Lower leg skin (tissue), 4 donors: ENCODE measurements at regions not wholly inside any gene's neighbourhood (a gene's known extent, or its start where the extent isn't known, plus 50 kb on each side); places are given as distances from the start of the nearest gene placed in this dataset.

ENCODE experiments used
- DNase-seq, 2 donors: peaks; one replicate each; pipeline ENCODE4 v3.0.0-alpha.2; 2019; ENCODE audit warnings: low spot score in 2 of 2
- H3K4me3 ChIP-seq: fragments of 200-600 bp; sonication (generic); 2 replicates; pipeline ENCODE4 v1.5.1; 2017; ENCODE audit warnings: mild to moderate bottlenecking, low read depth; ENCODE audit not compliant: poor library complexity, severe bottlenecking
- CTCF ChIP-seq, 3 donors: fragments of 450-650 bp; IDR thresholded peaks; one replicate each; pipeline ENCODE4 v1.5.1; 2016; ENCODE audit warnings: antibody characterized with exemption in 3 of 3, mild to moderate bottlenecking in 3 of 3, moderate library complexity in 2 of 3
- POLR2A ChIP-seq, 2 donors: fragments of 450-650 bp; IDR thresholded peaks; one replicate each; pipeline ENCODE4 v1.6.1; 2016 to 2017; ENCODE audit warnings: antibody characterized with exemption in 2 of 2, mild to moderate bottlenecking in 1 of 2, moderate library complexity in 1 of 2
- WGBS, 2 donors: methylation state at CpG; one replicate each; pipeline ENCODE4 v1.1.5; 2018; 5-methylcytosine and 5-hydroxymethylcytosine counted together
- intact Hi-C: fragments of 100-400 bp; cut with DNase I; formaldehyde crosslinking; loops from one replicate; pipeline ENCODE4 v1.15.0; 2023; ENCODE audit warnings: low total_unique reads

- intact Hi-C loops, result no loop called here
- TF ChIP-seq POLR2A (IDR thresholded peaks at IDR 0.05) (no peak), CTCF (IDR thresholded peaks at IDR 0.05) (no peak)
- DNase-seq, result no peak
- WGBS, 2 donors, result 64 to 74% methylated on average over 1 of the region's 1 CpG
- no peak overlapping the region for H3K4me3 ChIP-seq
These were observed 104.9 kb upstream of the PTGFR start for GRCh38 chr1:78385744-78386462.

- no peak for TF ChIP-seq CTCF (IDR thresholded peaks at IDR 0.05)
- no peak for TF ChIP-seq POLR2A (IDR thresholded peaks at IDR 0.05)
- DNase-seq, result no peak
- intact Hi-C loops, result no loop called here
- H3K4me3 ChIP-seq, result no peak overlapping the region
- 55 to 56% methylated on average over 2 of the region's 2 CpGs for WGBS, 2 donors
These were observed 103.6 kb upstream of the PTGFR start for GRCh38 chr1:78387201-78387600.

DNA sequence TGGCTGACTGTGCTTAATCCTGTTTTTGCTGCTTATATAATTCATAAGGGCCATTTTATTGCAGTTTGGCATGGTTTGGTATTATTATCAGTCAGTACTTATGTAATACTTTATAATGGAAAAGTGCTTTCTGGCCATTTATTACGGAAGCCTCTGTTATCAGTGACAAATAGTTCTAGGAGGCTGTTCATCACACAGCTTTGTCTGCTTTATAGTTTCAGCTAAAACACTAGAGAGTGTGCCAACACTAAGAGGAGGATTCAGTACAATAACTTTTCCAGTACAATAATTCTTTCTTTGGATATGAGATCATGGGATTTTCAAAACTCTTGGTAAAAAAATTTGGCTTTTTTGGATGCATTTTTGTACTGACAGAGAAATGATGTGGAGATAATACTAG is 102.9 kb upstream of the PTGFR start:
- no peak for DNase-seq
- 59 to 65% methylated on average over 1 of the region's 1 CpG for WGBS, 2 donors
- TF ChIP-seq POLR2A (IDR thresholded peaks at IDR 0.05) (no peak), CTCF (IDR thresholded peaks at IDR 0.05) (no peak)
- intact Hi-C loops, result no loop called here
- H3K4me3 ChIP-seq, result no peak overlapping the region

DNA sequence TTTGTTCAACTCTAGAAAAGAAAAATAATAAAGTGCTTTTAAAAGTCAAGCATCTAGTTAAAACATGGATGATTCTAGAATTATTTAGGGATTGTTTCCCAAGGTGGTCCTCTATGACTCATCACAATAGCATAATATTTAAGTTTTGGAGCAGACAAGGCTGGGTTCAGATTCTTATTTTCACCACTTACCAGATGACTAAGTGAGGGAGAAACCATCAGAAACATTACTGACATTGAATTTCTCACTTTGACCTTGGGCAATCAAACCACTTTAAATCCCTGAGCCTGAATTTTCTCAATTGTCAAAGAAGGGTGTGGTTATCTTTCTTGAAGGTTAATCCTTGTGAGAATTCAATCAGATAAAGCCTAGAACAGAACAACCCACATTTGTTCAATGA is 102.5 kb upstream of the PTGFR start:
- intact Hi-C loops, result no loop called here
- H3K4me3 ChIP-seq, result no peak overlapping the region
- TF ChIP-seq POLR2A (IDR thresholded peaks at IDR 0.05) (no peak), CTCF (IDR thresholded peaks at IDR 0.05) (no peak)
- DNase-seq, result no peak

- TF ChIP-seq CTCF (IDR thresholded peaks at IDR 0.05), result no peak
- TF ChIP-seq POLR2A (IDR thresholded peaks at IDR 0.05), result no peak
- WGBS, 2 donors, result 74 to 83% methylated on average over 2 of the region's 2 CpGs
- intact Hi-C loops, result no loop called here
- H3K4me3 ChIP-seq, result no peak overlapping the region
- no peak for DNase-seq
These were observed 89.6 kb upstream of the PTGFR start for GRCh38 chr1:78401148-78401547.

GRCh38 chr1:78408192-78408591 is 82.6 kb upstream of the PTGFR start:
- 28% methylated on average over 1 of the region's 1 CpG for WGBS, 2 donors
- DNase-seq, result no peak
- no peak overlapping the region for H3K4me3 ChIP-seq
- intact Hi-C loops, result no loop called here
- no peak for TF ChIP-seq CTCF (IDR thresholded peaks at IDR 0.05)
- no peak for TF ChIP-seq POLR2A (IDR thresholded peaks at IDR 0.05)
